NCI-H1694 treated with DMSO at 0.1 percent for 48 hours (cell line): ENCODE measurements at regions not wholly inside any gene's neighbourhood (a gene's known extent, or its start where the extent isn't known, plus 50 kb on each side); places are given as distances from the start of the nearest gene placed in this dataset.
"Not testable (repeated sequence)": the region's sequence is repeated elsewhere in the genome, so short reads cannot be mapped to it uniquely, and the experiment has no call there.

Experiments used
- DNase-seq: peaks from one replicate; lab custom pipeline; 2025; lab: John Stamatoyannopoulos, UW

- DNase-seq, result no peak
These were observed 109.3 kb upstream of the ZNF516 start for GRCh38 chr18:76604108-76604934.

GRCh38 chr18:76602191-76602590 is 107.1 kb upstream of the ZNF516 start:
- DNase-seq, result no peak

- not testable (repeated sequence) for DNase-seq
These were observed 105.0 kb upstream of the ZNF516 start for GRCh38 chr18:76600076-76600475.

GRCh38 chr18:76594966-76595365 is 99.9 kb upstream of the ZNF516 start:
- no peak for DNase-seq

GRCh38 chr18:76593843-76594242 is 98.8 kb upstream of the ZNF516 start:
- DNase-seq, result no peak

GRCh38 chr18:76592981-76593381 is 97.9 kb upstream of the ZNF516 start:
- DNase-seq, result no peak

- no peak for DNase-seq
These were observed 97.1 kb upstream of the ZNF516 start for GRCh38 chr18:76592096-76592495.

GRCh38 chr18:76589866-76590265 is 94.8 kb upstream of the ZNF516 start:
- no peak for DNase-seq

- no peak for DNase-seq
These were observed 94.3 kb upstream of the ZNF516 start for GRCh38 chr18:76589316-76589715.

- DNase-seq, result no peak
These were observed 93.7 kb upstream of the ZNF516 start for GRCh38 chr18:76588601-76589226.

- no peak for DNase-seq
These were observed 92.8 kb upstream of the ZNF516 start for GRCh38 chr18:76587879-76588271.

GRCh38 chr18:76587147-76587878 is 92.3 kb upstream of the ZNF516 start:
- no peak for DNase-seq

- no peak for DNase-seq
These were observed 89.6 kb upstream of the ZNF516 start for GRCh38 chr18:76584414-76585310.

GRCh38 chr18:76581261-76581660 is 86.2 kb upstream of the ZNF516 start:
- DNase-seq, result no peak

GRCh38 chr18:76580288-76580962 is 85.4 kb upstream of the ZNF516 start:
- DNase-seq, result no peak

- no peak for DNase-seq
These were observed 84.3 kb upstream of the ZNF516 start for GRCh38 chr18:76579301-76579695.

- DNase-seq, result no peak
These were observed 83.7 kb upstream of the ZNF516 start for GRCh38 chr18:76578571-76579300.

- DNase-seq, result no peak
These were observed 78.4 kb upstream of the ZNF516 start for GRCh38 chr18:76573325-76574025.

- DNase-seq, result no peak
These were observed 77.6 kb upstream of the ZNF516 start for GRCh38 chr18:76572518-76573247.
